Parathyroid adenoma (tissue), 2 donors: ENCODE measurements at regions not wholly inside any gene's neighbourhood (a gene's known extent, or its start where the extent isn't known, plus 50 kb on each side); places are given as distances from the start of the nearest gene placed in this dataset.

Experiments used
- H2AFZ ChIP-seq: fragments of 300-600 bp; sonication (generic); one replicate; pipeline ENCODE4 v1.7.0; 2017; ENCODE audit warnings: antibody characterized with exemption, mild to moderate bottlenecking
- H3K27ac ChIP-seq: fragments of 300-600 bp; sonication (generic); one replicate; pipeline ENCODE4 v1.7.0; 2017
- H3K27me3 ChIP-seq: fragments of 300-600 bp; sonication (generic); one replicate; pipeline ENCODE4 v1.7.0; 2017; ENCODE audit warnings: low read length; ENCODE audit not compliant: control insufficient read depth, insufficient read depth
- H3K36me3 ChIP-seq: fragments of 300-600 bp; sonication (generic); one replicate; pipeline ENCODE4 v1.7.0; 2017; ENCODE audit warnings: low read length; ENCODE audit not compliant: control insufficient read depth, insufficient read depth
- H3K4me1 ChIP-seq: fragments of 300-600 bp; sonication (generic); one replicate; pipeline ENCODE4 v1.7.0; 2017; ENCODE audit warnings: control low read depth
- H3K4me2 ChIP-seq: fragments of 300-600 bp; sonication (generic); one replicate; pipeline ENCODE4 v1.7.0; 2017; ENCODE audit warnings: low read length
- H3K4me3 ChIP-seq: fragments of 300-600 bp; sonication (generic); one replicate; pipeline ENCODE4 v1.7.0; 2017; ENCODE audit warnings: low read depth, low read length
- H3K79me2 ChIP-seq: fragments of 300-600 bp; sonication (generic); one replicate; pipeline ENCODE4 v1.7.0; 2017; ENCODE audit warnings: control low read depth
- H3K9ac ChIP-seq: fragments of 300-600 bp; sonication (generic); one replicate; pipeline ENCODE4 v1.7.0; 2017; ENCODE audit warnings: mild to moderate bottlenecking
- H3K9me3 ChIP-seq: fragments of 300-600 bp; sonication (generic); one replicate; pipeline ENCODE4 v1.7.0; 2017; ENCODE audit warnings: low read length; ENCODE audit not compliant: control insufficient read depth
- TF ChIP-seq, protein P1 (sequence below): fragments of 300-600 bp; sonication (generic); IDR thresholded peaks from one replicate; pipeline ENCODE4 v1.7.0; 2017; ENCODE audit warnings: antibody characterized with exemption, mild to moderate bottlenecking
- donor health status: primary hyperparathyroidism.

DNA sequence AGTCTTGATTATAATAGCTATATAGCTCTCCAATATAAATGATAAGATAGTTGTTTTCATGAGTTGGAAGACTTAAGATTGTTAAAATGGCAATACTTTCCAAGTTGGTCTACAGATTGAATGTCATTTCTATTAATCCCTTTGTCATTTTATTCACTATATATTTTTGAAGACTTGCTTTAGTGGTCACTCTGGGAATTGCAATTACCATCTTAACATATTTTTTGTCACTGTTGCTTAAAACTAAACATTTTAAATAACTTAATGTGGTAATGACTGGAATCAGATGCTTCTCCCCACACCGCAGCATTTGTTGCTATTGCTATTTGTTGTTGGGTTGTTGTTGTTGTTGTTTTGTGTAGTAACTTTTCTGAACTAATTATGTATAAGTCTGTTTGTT is 1592.9 kb downstream of the MRPL39 start:
- no peaks in the 10 kb centered on the region for H3K36me3 ChIP-seq
- TF ChIP-seq, protein P1, sequence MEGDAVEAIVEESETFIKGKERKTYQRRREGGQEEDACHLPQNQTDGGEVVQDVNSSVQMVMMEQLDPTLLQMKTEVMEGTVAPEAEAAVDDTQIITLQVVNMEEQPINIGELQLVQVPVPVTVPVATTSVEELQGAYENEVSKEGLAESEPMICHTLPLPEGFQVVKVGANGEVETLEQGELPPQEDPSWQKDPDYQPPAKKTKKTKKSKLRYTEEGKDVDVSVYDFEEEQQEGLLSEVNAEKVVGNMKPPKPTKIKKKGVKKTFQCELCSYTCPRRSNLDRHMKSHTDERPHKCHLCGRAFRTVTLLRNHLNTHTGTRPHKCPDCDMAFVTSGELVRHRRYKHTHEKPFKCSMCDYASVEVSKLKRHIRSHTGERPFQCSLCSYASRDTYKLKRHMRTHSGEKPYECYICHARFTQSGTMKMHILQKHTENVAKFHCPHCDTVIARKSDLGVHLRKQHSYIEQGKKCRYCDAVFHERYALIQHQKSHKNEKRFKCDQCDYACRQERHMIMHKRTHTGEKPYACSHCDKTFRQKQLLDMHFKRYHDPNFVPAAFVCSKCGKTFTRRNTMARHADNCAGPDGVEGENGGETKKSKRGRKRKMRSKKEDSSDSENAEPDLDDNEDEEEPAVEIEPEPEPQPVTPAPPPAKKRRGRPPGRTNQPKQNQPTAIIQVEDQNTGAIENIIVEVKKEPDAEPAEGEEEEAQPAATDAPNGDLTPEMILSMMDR: no peak
- H3K4me3 ChIP-seq: no peak overlapping the region
- H3K27me3 ChIP-seq: no peaks in the 10 kb centered on the region
- H3K79me2 ChIP-seq: no peaks in the 10 kb centered on the region
- H3K9ac ChIP-seq: no peak overlapping the region
- no peak overlapping the region for H2AFZ ChIP-seq
- H3K4me2 ChIP-seq: no peak overlapping the region
- H3K9me3 ChIP-seq: no peaks in the 10 kb centered on the region
- H3K4me1 ChIP-seq: no peaks in the 10 kb centered on the region
- no peak overlapping the region for H3K27ac ChIP-seq

DNA sequence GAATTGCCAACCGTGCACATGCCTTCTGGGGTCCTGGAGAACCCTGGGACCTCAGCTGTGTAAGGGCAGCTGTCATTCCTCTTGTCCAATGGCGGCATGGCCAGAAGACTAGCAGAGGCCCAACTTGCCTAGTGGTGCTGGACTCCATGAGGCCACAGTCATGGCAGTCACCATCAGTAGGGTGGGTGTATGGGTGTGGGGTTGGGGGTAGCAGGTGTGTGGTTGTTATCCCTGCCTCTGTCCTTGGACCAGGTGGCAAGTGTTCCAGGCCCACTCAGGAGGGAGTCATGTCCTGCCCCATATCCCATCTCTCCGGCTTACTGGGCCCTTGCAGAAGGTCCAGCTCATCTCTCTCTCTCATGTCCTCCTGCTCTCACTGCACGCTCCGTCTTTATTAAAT is 1596.2 kb downstream of the MRPL39 start:
- TF ChIP-seq, protein P1: no peak
- Histone ChIP-seq H3K4me1 (no peaks in the 10 kb centered on the region), H3K27me3 (no peaks in the 10 kb centered on the region), H3K4me3 (no peak overlapping the region), H3K27ac (no peak overlapping the region), H2AFZ (no peak overlapping the region), H3K36me3 (no peaks in the 10 kb centered on the region), H3K79me2 (no peaks in the 10 kb centered on the region), H3K4me2 (no peak overlapping the region), H3K9ac (no peak overlapping the region), H3K9me3 (no peaks in the 10 kb centered on the region)

DNA sequence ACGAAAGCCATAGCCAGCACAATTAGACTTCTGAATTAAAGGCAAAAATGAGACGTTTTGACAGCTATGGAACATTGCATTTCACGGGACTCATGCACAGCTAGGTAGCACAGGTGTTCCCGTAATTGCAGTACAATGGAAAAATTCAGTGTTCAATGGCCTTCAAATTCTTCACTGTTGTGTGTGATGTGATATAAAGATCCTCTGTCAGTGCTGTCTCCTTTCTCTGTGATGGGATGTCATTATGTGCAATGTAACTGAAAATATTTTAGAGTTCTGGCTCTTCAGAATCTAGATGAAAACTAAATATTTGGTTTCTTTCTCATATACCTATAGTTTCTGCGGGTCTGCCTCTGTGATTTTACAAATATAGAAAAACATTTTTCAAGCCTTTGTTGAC is 1599.7 kb downstream of the MRPL39 start:
- no peak overlapping the region for H3K4me2 ChIP-seq
- no peak overlapping the region for H2AFZ ChIP-seq
- TF ChIP-seq, protein P1: no peak
- no peak overlapping the region for H3K9ac ChIP-seq
- H3K4me1 ChIP-seq: no peaks in the 10 kb centered on the region
- no peaks in the 10 kb centered on the region for H3K27me3 ChIP-seq
- H3K9me3 ChIP-seq: no peaks in the 10 kb centered on the region
- H3K27ac ChIP-seq: no peak overlapping the region
- no peak overlapping the region for H3K4me3 ChIP-seq
- no peaks in the 10 kb centered on the region for H3K79me2 ChIP-seq
- no peaks in the 10 kb centered on the region for H3K36me3 ChIP-seq

DNA sequence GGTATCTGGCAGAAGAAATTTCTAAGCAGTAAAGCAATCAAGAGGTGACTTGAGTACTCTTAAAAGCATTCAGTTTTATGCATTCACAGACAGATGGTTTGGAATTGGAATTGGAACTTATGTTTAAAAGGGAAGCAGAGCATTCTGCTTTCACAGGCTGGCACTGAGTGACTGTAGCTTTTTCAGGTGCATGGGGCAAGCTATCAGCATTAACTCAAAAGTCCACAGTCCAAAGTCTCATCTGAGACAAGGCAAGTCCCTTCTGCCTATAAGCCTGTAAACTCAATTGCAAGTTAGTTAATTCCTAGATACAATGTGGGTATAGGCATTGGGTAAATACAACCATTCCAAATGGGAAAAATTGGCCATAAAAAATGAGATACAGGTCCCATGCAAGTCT is 1620.3 kb downstream of the MRPL39 start:
- Histone ChIP-seq H3K36me3 (no peaks in the 10 kb centered on the region), H3K79me2 (no peaks in the 10 kb centered on the region), H3K9me3 (no peaks in the 10 kb centered on the region), H2AFZ (no peak overlapping the region), H3K9ac (no peak overlapping the region), H3K27me3 (no peaks in the 10 kb centered on the region), H3K4me2 (no peak overlapping the region), H3K4me1 (no peaks in the 10 kb centered on the region), H3K27ac (no peak overlapping the region), H3K4me3 (no peak overlapping the region)
- TF ChIP-seq, protein P1: no peak

DNA sequence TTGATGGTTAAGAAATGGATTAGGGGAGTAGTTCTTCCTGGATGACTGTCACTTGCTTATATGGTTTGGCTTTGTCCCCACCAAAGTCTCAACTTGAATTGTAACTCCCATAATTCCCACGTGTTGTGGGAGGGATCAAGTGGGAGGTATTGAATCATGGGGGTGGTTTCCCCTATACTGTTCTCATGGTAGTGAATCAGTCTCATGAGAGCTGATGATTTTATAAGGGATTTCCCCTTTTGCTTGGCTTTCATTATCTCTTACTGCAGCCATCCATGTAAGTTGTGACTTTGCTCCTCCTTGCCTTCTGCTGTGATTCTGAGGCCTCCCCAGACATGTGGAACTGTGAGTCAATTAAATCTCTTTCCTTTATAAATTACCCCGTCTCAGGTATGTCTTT is 1621.1 kb downstream of the MRPL39 start:
- Histone ChIP-seq H3K4me3 (no peak overlapping the region), H2AFZ (no peak overlapping the region), H3K27ac (no peak overlapping the region), H3K27me3 (no peaks in the 10 kb centered on the region), H3K4me2 (no peak overlapping the region), H3K79me2 (no peaks in the 10 kb centered on the region), H3K4me1 (no peaks in the 10 kb centered on the region), H3K9me3 (no peaks in the 10 kb centered on the region), H3K9ac (no peak overlapping the region), H3K36me3 (no peaks in the 10 kb centered on the region)
- TF ChIP-seq, protein P1: no peak
